ENCODE measurements at regions not wholly inside any gene's neighbourhood (a gene's known extent, or its start where the extent isn't known, plus 50 kb on each side); places are given as distances from the start of the nearest gene placed in this dataset.

DNA sequence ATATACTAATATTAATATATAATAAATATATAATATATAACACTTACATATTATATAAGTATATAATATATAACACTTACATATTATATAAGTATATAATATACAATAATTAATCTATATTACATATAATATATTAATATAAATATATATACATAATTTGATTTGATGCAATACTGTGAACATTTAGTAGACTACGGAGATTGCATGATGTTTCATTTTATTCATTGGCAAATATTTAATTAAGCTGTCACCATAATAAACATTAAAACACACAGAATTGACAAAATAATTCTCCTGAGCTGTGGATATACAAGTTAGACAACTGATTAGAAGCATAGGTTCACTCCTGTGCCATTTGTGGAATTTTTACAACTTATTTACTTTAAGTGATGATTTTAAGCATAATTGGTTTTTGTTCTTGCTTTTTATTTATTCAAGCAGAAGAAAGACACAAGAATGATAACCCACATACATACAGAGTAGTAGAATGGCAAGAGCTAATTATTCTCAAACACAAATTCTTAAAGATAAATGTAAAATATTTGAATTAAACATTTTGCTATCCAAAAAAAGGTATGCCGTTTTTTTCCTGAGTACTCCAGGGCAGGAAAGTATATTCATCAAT, 65.8 kb upstream of the TOP3B start:
- no peak for TF ChIP-seq POLR2A (IDR thresholded peaks at IDR 0.05)
- TF ChIP-seq, protein P1, sequence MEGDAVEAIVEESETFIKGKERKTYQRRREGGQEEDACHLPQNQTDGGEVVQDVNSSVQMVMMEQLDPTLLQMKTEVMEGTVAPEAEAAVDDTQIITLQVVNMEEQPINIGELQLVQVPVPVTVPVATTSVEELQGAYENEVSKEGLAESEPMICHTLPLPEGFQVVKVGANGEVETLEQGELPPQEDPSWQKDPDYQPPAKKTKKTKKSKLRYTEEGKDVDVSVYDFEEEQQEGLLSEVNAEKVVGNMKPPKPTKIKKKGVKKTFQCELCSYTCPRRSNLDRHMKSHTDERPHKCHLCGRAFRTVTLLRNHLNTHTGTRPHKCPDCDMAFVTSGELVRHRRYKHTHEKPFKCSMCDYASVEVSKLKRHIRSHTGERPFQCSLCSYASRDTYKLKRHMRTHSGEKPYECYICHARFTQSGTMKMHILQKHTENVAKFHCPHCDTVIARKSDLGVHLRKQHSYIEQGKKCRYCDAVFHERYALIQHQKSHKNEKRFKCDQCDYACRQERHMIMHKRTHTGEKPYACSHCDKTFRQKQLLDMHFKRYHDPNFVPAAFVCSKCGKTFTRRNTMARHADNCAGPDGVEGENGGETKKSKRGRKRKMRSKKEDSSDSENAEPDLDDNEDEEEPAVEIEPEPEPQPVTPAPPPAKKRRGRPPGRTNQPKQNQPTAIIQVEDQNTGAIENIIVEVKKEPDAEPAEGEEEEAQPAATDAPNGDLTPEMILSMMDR (IDR thresholded peaks at IDR 0.05), result no peak

Data from Peyer's patch (tissue), 4 donors.